Activated T-cell treated with anti-CD3 and anti-CD28 coated beads, Interleukin-2, amount 50 U/mL, for 24 hours (primary cell): ENCODE measurements at regions not wholly inside any gene's neighbourhood (a gene's known extent, or its start where the extent isn't known, plus 50 kb on each side); places are given as distances from the start of the nearest gene placed in this dataset.
"Not testable (repeated sequence)": the region's sequence is repeated elsewhere in the genome, so short reads cannot be mapped to it uniquely, and the experiment has no call there.

Experiments
- DNase-seq: peaks from one replicate; pipeline ENCODE4 v3.0.0-alpha.2; 2020
- H3K27ac Mint-ChIP-seq: 2 replicates; pipeline ENCODE4 v1.8.0; 2020; ENCODE audit warnings: mild to moderate bottlenecking, mixed read lengths
- H3K27me3 Mint-ChIP-seq: 2 replicates; pipeline ENCODE4 v1.8.0; 2020; ENCODE audit warnings: mixed read lengths
- H3K36me3 Mint-ChIP-seq: 2 replicates; pipeline ENCODE4 v1.8.0; 2020; ENCODE audit warnings: low read depth, mixed read lengths
- H3K4me1 Mint-ChIP-seq: 2 replicates; pipeline ENCODE4 v1.8.0; 2020; ENCODE audit warnings: low read depth, mixed read lengths
- H3K4me3 Mint-ChIP-seq: 2 replicates; pipeline ENCODE4 v1.8.0; 2020; ENCODE audit warnings: mild to moderate bottlenecking, moderate library complexity, mixed read lengths
- H3K9me3 Mint-ChIP-seq: 2 replicates; pipeline ENCODE4 v1.8.0; 2020; ENCODE audit warnings: mixed read lengths

GRCh38 chr20:2227285-2227684 lies 68.5 kb upstream of the TGM3 start:
- H3K27ac Mint-ChIP-seq, H3K4me3 Mint-ChIP-seq, DNase-seq, H3K4me1 Mint-ChIP-seq, H3K27me3 Mint-ChIP-seq, H3K36me3 Mint-ChIP-seq, H3K9me3 Mint-ChIP-seq: not testable (repeated sequence)

GRCh38 chr20:2227861-2228260 lies 67.9 kb upstream of the TGM3 start:
- Mint-ChIP-seq H3K27ac (no peak overlapping the region), H3K9me3 (no peaks in the 10 kb centered on the region), H3K4me1 (no peaks in the 10 kb centered on the region), H3K27me3 (no peaks in the 10 kb centered on the region), H3K4me3 (no peak overlapping the region), H3K36me3 (no peaks in the 10 kb centered on the region)
- no peak for DNase-seq

DNA sequence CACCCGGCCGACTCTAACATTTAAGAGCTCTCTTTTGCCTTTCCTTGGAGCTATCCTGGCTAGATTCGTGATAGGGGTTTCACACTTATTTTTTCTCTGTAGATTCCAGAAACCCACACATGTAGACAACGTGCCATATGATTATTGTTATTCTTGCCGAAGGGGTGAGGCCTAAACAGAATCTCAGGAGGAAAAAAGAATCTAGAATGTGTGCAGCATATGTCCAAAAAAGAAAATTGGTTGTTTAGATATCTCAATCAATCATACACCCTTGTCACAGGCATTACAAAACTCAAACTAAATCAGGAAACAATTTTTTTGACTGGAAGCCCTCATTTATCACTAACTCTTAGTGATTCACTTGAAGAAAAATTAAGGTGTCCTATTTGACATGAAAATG lies 66.9 kb upstream of the TGM3 start:
- Mint-ChIP-seq H3K36me3 (no peaks in the 10 kb centered on the region), H3K9me3 (no peaks in the 10 kb centered on the region), H3K27ac (no peak overlapping the region), H3K4me3 (no peak overlapping the region), H3K27me3 (no peaks in the 10 kb centered on the region), H3K4me1 (no peaks in the 10 kb centered on the region)
- DNase-seq: no peak

- no peaks in the 10 kb centered on the region for H3K36me3 Mint-ChIP-seq
- no peaks in the 10 kb centered on the region for H3K4me1 Mint-ChIP-seq
- DNase-seq: no peak
- H3K27me3 Mint-ChIP-seq: no peaks in the 10 kb centered on the region
- H3K4me3 Mint-ChIP-seq: no peak overlapping the region
- H3K9me3 Mint-ChIP-seq: no peaks in the 10 kb centered on the region
- no peak overlapping the region for H3K27ac Mint-ChIP-seq
Measured at GRCh38 chr20:2230726-2231488, 64.9 kb upstream of the TGM3 start.

DNA sequence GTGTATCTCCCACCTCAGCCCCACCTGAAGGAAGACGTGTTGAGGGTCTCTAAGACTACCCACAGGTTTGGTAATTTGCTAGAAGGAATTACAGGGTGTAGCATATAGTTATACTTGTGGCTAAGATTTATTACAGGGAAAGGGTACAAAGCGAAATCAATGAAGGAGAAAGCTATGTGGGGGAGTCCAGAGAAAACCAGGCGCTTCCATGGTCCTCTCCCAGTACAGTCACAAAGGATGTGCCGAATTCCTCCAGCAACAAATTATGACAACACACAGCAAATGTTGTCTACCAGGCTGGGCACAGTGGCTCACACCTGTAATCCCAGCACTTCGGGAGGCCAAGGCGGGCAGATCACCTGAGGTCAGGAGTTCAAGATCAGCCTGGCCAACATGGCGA lies 64.1 kb upstream of the TGM3 start:
- Mint-ChIP-seq H3K27me3 (no peaks in the 10 kb centered on the region), H3K36me3 (no peaks in the 10 kb centered on the region), H3K27ac (no peak overlapping the region), H3K4me3 (no peak overlapping the region), H3K4me1 (no peaks in the 10 kb centered on the region), H3K9me3 (no peaks in the 10 kb centered on the region)
- DNase-seq: no peak

- no peaks in the 10 kb centered on the region for H3K36me3 Mint-ChIP-seq
- H3K4me1 Mint-ChIP-seq: no peaks in the 10 kb centered on the region
Measured at GRCh38 chr20:2234598-2235191, 61.1 kb upstream of the TGM3 start.

DNA sequence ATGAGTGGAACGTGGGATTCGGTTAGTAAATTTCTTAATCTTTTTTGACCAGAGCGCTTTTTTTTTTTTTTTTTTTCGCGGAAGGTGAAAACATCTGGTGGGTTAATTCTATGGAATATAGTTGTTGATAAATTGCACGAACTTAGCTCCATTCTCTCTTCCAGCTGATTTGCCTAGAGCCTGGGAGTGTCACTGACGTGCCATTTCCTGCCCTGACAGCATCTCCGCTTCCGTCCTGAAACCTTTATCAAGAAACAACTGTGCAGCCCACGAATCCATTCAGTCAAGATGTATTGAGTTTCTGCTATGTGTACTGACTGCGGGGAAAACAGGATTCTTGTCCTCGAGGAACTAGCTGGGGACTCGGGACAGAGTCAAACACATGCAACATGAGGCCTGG lies 59.5 kb upstream of the TGM3 start:
- H3K36me3 Mint-ChIP-seq: no peaks in the 10 kb centered on the region
- no peak for DNase-seq
- no peaks in the 10 kb centered on the region for H3K27me3 Mint-ChIP-seq
- no peak overlapping the region for H3K4me3 Mint-ChIP-seq
- H3K27ac Mint-ChIP-seq: no peak overlapping the region
- H3K9me3 Mint-ChIP-seq: no peaks in the 10 kb centered on the region
- no peaks in the 10 kb centered on the region for H3K4me1 Mint-ChIP-seq

More at GRCh38 chr20:2234598-2235191, 61.1 kb upstream of the TGM3 start:
- DNase-seq: no peak
- Mint-ChIP-seq H3K4me3 (no peak overlapping the region), H3K9me3 (no peaks in the 10 kb centered on the region), H3K27ac (no peak overlapping the region), H3K27me3 (no peaks in the 10 kb centered on the region)

GRCh38 chr20:2237059-2237458 lies 58.7 kb upstream of the TGM3 start:
- Mint-ChIP-seq H3K4me1 (no peaks in the 10 kb centered on the region), H3K27me3 (no peaks in the 10 kb centered on the region), H3K9me3 (no peaks in the 10 kb centered on the region), H3K36me3 (no peaks in the 10 kb centered on the region), H3K4me3 (no peak overlapping the region), H3K27ac (no peak overlapping the region)
- no peak for DNase-seq

DNA sequence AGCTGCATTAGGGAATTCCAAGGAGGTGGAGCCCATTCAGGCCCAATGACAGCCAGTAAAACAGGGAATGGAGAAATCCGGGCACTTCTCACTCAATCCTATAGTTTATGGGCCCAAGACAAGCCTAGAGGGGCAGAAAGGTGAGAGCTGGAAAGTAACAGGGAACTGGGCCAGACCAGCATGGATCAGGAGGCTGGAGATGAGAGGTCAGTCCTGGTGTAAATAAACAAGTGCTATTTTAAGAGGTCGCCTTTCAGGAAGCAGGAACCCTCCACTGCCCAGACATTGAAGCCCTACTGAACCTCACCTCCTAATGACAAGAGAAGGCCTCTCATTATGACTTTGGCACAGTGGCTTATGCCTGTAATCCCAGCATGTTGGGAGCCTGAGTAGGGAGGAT lies 57.2 kb upstream of the TGM3 start:
- Mint-ChIP-seq H3K9me3 (no peaks in the 10 kb centered on the region), H3K4me1 (no peaks in the 10 kb centered on the region), H3K27ac (no peak overlapping the region), H3K4me3 (no peak overlapping the region), H3K36me3 (no peaks in the 10 kb centered on the region), H3K27me3 (peaks cover 6% of the 10 kb centered on the region)
- DNase-seq: no peak

DNA sequence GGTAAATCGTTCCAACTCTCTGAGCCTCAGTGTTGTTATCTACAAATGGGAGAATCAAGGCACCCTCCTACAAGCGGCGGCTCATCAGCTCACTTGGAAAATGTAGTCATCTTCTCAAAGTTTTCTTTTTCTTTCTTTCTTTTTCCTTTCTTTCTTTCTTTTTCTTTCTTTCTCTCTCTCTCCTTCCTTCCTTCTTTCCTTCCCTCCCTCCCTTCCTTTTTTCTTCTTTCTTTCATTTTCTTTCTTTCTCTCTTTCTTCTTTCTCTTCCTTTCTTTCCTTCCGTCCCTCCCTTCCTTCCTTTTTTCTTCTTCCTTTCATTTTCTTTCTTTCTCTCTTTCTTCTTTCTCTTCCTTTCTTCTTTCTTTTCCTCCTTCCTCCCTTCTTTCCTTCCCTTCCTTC lies 55.0 kb upstream of the TGM3 start:
- Mint-ChIP-seq H3K27me3 (peaks cover 14% of the 10 kb centered on the region), H3K27ac (no peak overlapping the region), H3K4me1 (no peaks in the 10 kb centered on the region), H3K36me3 (no peaks in the 10 kb centered on the region), H3K4me3 (no peak overlapping the region), H3K9me3 (no peaks in the 10 kb centered on the region)
- no peak for DNase-seq

GRCh38 chr20:2242678-2243077 lies 53.1 kb upstream of the TGM3 start:
- Mint-ChIP-seq H3K4me1 (no peaks in the 10 kb centered on the region), H3K9me3 (no peaks in the 10 kb centered on the region), H3K27me3 (peaks cover 28% of the 10 kb centered on the region), H3K36me3 (no peaks in the 10 kb centered on the region), H3K27ac (no peak overlapping the region), H3K4me3 (no peak overlapping the region)
- no peak for DNase-seq

DNA sequence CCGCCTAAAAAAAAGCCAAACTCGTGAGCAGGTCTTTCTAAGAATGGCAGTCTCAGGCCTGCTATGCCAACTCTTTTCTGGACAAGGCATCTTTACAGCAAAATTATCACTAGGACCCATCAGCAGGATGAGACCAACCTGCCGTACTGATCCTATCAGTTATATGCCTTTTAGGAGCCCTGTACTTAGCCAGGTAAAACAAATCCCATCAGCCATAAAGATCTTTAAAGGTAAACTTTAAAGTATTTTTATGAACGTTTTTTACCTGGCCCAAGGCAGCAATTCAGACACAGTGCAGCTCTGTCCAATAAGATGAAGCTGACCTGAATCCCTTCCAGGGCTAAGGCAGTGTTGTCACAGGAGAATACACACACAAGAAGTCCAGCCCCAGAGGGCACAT lies 51.3 kb upstream of the TGM3 start:
- Mint-ChIP-seq H3K36me3 (no peaks in the 10 kb centered on the region), H3K4me3 (no peak overlapping the region), H3K9me3 (no peaks in the 10 kb centered on the region), H3K4me1 (no peaks in the 10 kb centered on the region), H3K27ac (no peak overlapping the region), H3K27me3 (peaks cover 28% of the 10 kb centered on the region)
- no peak for DNase-seq

DNA sequence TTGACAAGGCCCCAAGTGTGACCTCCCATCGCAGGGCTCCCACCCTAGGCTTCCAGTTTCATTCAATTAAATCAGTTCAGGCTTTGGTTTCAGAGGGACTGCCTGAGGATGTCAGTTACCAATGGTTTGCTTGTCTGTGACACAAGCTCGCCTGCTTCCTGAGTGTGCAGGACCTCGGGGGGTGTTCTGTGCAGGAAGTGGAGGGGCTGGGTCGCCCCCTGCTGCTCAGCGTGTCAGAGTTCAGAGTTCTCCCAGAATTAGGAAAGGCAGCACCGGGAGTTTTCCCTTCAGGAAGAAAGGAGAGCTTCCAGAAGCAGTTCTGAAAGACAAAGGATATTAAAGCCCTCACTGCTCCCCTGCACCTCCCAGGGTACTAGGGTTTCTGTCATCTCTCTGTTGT lies 50.8 kb upstream of the TGM3 start:
- no peaks in the 10 kb centered on the region for H3K9me3 Mint-ChIP-seq
- H3K27ac Mint-ChIP-seq: no peak overlapping the region
- H3K27me3 Mint-ChIP-seq: peaks cover 29% of the 10 kb centered on the region
- H3K36me3 Mint-ChIP-seq: no peaks in the 10 kb centered on the region
- no peak overlapping the region for H3K4me3 Mint-ChIP-seq
- no peak for DNase-seq
- no peaks in the 10 kb centered on the region for H3K4me1 Mint-ChIP-seq

DNA sequence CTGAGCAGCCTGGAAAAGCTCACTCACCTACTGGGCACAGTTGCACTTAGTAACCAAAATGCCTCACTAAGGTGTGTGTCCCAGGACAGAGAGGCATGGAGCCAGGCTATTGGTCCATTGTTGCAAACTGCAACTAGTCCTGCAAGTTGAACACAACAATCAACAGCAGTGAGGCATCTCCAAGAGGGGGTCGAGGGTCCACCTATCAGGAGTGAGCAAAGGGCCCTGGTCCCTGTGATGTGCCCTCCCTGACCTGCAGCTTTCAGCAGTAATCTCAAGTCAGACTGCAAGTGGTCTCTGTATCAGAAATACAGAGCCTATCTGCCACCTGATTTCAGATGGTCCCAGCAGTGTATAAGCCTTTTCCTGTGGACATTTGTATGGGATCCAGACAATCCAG lies 50.2 kb upstream of the TGM3 start:
- Mint-ChIP-seq H3K4me3 (no peak overlapping the region), H3K27me3 (peaks cover 34% of the 10 kb centered on the region), H3K9me3 (no peaks in the 10 kb centered on the region), H3K4me1 (no peaks in the 10 kb centered on the region), H3K27ac (no peak overlapping the region), H3K36me3 (no peaks in the 10 kb centered on the region)
- no peak for DNase-seq
